ENCODE measurements at regions not wholly inside any gene's neighbourhood (a gene's known extent, or its start where the extent isn't known, plus 50 kb on each side); places are given as distances from the start of the nearest gene placed in this dataset.

- no peak for DNase-seq (ENCODE audit: low read depth in 2 of 2)
Observed at GRCh38 chr9:126017758-126018157, 270.6 kb downstream of the PBX3 start.

GRCh38 chr9:126020836-126021235, 273.7 kb downstream of the PBX3 start:
- DNase-seq (ENCODE audit: low read depth in 2 of 2): no peak

- DNase-seq (ENCODE audit: low read depth in 2 of 2): no peak
Observed at GRCh38 chr9:126023962-126024361, 276.8 kb downstream of the PBX3 start.

- DNase-seq (ENCODE audit: low read depth in 2 of 2): no peak
Observed at GRCh38 chr9:126024581-126025230, 277.5 kb downstream of the PBX3 start.

- no peak for DNase-seq (ENCODE audit: low read depth in 2 of 2)
Observed at GRCh38 chr9:126025991-126026390, 278.8 kb downstream of the PBX3 start.

- DNase-seq (ENCODE audit: low read depth in 2 of 2): no peak
Observed at GRCh38 chr9:126027566-126027965, 280.4 kb downstream of the PBX3 start.

- DNase-seq (ENCODE audit: low read depth in 2 of 2): no peak
Observed at GRCh38 chr9:126028746-126029145, 281.6 kb downstream of the PBX3 start.

- DNase-seq (ENCODE audit: low read depth in 2 of 2): no peak
Observed at GRCh38 chr9:126030716-126031115, 283.5 kb downstream of the PBX3 start.

- no peak for DNase-seq (ENCODE audit: low read depth in 2 of 2)
Observed at GRCh38 chr9:126031116-126031515, 283.9 kb downstream of the PBX3 start.

- DNase-seq (ENCODE audit: low read depth in 2 of 2): no peak
Observed at GRCh38 chr9:126032135-126032534, 285.0 kb downstream of the PBX3 start.

- no peak for DNase-seq (ENCODE audit: low read depth in 2 of 2)
Observed at GRCh38 chr9:126033318-126033717, 286.1 kb downstream of the PBX3 start.

- DNase-seq (ENCODE audit: low read depth in 2 of 2): no peak
Observed at GRCh38 chr9:126033956-126034355, 286.8 kb downstream of the PBX3 start.

- no peak for DNase-seq (ENCODE audit: low read depth in 2 of 2)
Observed at GRCh38 chr9:126036881-126037291, 289.7 kb downstream of the PBX3 start.

GRCh38 chr9:126038790-126039189, 287.8 kb upstream of the MVB12B start:
- DNase-seq (ENCODE audit: low read depth in 2 of 2): no peak

- DNase-seq (ENCODE audit: low read depth in 2 of 2): no peak
Observed at GRCh38 chr9:126043681-126044080, 282.9 kb upstream of the MVB12B start.

- no peak for DNase-seq (ENCODE audit: low read depth in 2 of 2)
Observed at GRCh38 chr9:126049088-126049487, 277.5 kb upstream of the MVB12B start.

- no peak for DNase-seq (ENCODE audit: low read depth in 2 of 2)
Observed at GRCh38 chr9:126049896-126050604, 276.6 kb upstream of the MVB12B start.

- no peak for DNase-seq (ENCODE audit: low read depth in 2 of 2)
Observed at GRCh38 chr9:126050605-126050990, 276.0 kb upstream of the MVB12B start.

GRCh38 chr9:126051446-126052130, 275.0 kb upstream of the MVB12B start:
- no peak for DNase-seq (ENCODE audit: low read depth in 2 of 2)

- DNase-seq (ENCODE audit: low read depth in 2 of 2): no peak
Observed at GRCh38 chr9:126052791-126053190, 273.8 kb upstream of the MVB12B start.

GRCh38 chr9:126053913-126054312, 272.7 kb upstream of the MVB12B start:
- DNase-seq (ENCODE audit: low read depth in 2 of 2): no peak

- no peak for DNase-seq (ENCODE audit: low read depth in 2 of 2)
Observed at GRCh38 chr9:126055381-126055985, 271.1 kb upstream of the MVB12B start.

Measured in stimulated activated CD8-positive, alpha-beta memory T cell treated with anti-CD3 and anti-CD28 coated beads, Interleukin-15, amount 100 ng/mL, for 4 hours (primary cell).